ENCODE measurements at regions not wholly inside any gene's neighbourhood (a gene's known extent, or its start where the extent isn't known, plus 50 kb on each side); places are given as distances from the start of the nearest gene placed in this dataset.
A peak's percentile ranks its signal among the peaks of the same experiment; 100 is the strongest.
"Not testable (repeated sequence)": the region's sequence is repeated elsewhere in the genome, so short reads cannot be mapped to it uniquely, and the experiment has no call there.

GRCh38 chr1:228546541-228547463, 59.6 kb downstream of the RNF187 start:
- no peak for DNase-seq

GRCh38 chr1:228547464-228547792, 60.2 kb downstream of the RNF187 start:
- no peak for DNase-seq

GRCh38 chr1:228548788-228549187, 61.6 kb downstream of the RNF187 start:
- DNase-seq = no peak

GRCh38 chr1:228552596-228553176, 65.5 kb downstream of the RNF187 start:
- DNase-seq = no peak

- DNase-seq = no peak
Measured at GRCh38 chr1:228554107-228554506, 66.9 kb downstream of the RNF187 start.

- peak; percentile 63 for DNase-seq
Measured at GRCh38 chr1:228555074-228555994, 68.2 kb downstream of the RNF187 start.

- not testable (repeated sequence) for DNase-seq
Measured at GRCh38 chr1:228556634-228557430, 69.7 kb downstream of the RNF187 start.

All from NCI-H82 (cell line).